Astrocyte (in vitro differentiated cells and primary cell): ENCODE measurements at regions not wholly inside any gene's neighbourhood (a gene's known extent, or its start where the extent isn't known, plus 50 kb on each side); places are given as distances from the start of the nearest gene placed in this dataset.

Source experiments
- DNase-seq: peaks from one replicate; pipeline ENCODE4 v3.0.0-alpha.2; 2010; ENCODE audit warnings: low read depth
- FAIRE-seq: peaks from 2 replicates; lab custom pipeline; 2011; peaks lifted over from hg19 to GRCh38; lab: Jason Lieb, UNC
- H2AFZ ChIP-seq: 2 replicates; pipeline ENCODE4 v1.6.0; 2012; ENCODE audit warnings: low read depth, low read length, inconsistent platforms
- H3K27ac ChIP-seq: 2 replicates; pipeline ENCODE4 v1.5.1; 2011; ENCODE audit warnings: low read depth, low read length, inconsistent platforms
- H3K27me3 ChIP-seq: 2 replicates; pipeline ENCODE4 v1.6.0; 2011; ENCODE audit warnings: low read length, inconsistent platforms; ENCODE audit not compliant: insufficient read depth
- H3K36me3 ChIP-seq: 2 replicates; pipeline ENCODE4 v1.5.1; 2011; ENCODE audit warnings: low read length, inconsistent platforms; ENCODE audit not compliant: insufficient read depth
- H3K4me1 ChIP-seq: 2 replicates; pipeline ENCODE4 v1.5.1; 2011; ENCODE audit warnings: low read length, inconsistent platforms; ENCODE audit not compliant: insufficient read depth
- H3K4me2 ChIP-seq: 2 replicates; pipeline ENCODE4 v1.6.0; 2012; ENCODE audit warnings: low read length, inconsistent platforms
- H3K4me3 ChIP-seq: 2 replicates; pipeline ENCODE4 v1.5.1; 2011; ENCODE audit warnings: low read depth, mild to moderate bottlenecking, low read length, inconsistent platforms; ENCODE audit not compliant: insufficient read depth
- H3K79me2 ChIP-seq: 2 replicates; pipeline ENCODE4 v1.6.0; 2012; ENCODE audit warnings: mild to moderate bottlenecking, low read length, inconsistent platforms; ENCODE audit not compliant: insufficient read depth
- H3K9ac ChIP-seq: 2 replicates; pipeline ENCODE4 v1.6.0; 2012; ENCODE audit warnings: mild to moderate bottlenecking, low read length, inconsistent platforms
- H3K9me3 ChIP-seq: 2 replicates; pipeline ENCODE4 v1.5.1; 2012; ENCODE audit warnings: low read depth, mild to moderate bottlenecking, low read length, inconsistent platforms; ENCODE audit not compliant: insufficient read depth
- H4K20me1 ChIP-seq: 2 replicates; pipeline ENCODE4 v1.6.0; 2012; ENCODE audit warnings: low read length, inconsistent platforms; ENCODE audit not compliant: insufficient read depth
- H3K27ac Mint-ChIP-seq: one replicate; pipeline ENCODE4 v1.8.0; 2021; ENCODE audit warnings: mild to moderate bottlenecking, mixed read lengths; ENCODE audit not compliant: unreplicated experiment
- H3K27me3 Mint-ChIP-seq: one replicate; pipeline ENCODE4 v1.8.0; 2021; ENCODE audit warnings: low read depth, mixed read lengths; ENCODE audit not compliant: unreplicated experiment
- H3K36me3 Mint-ChIP-seq: one replicate; pipeline ENCODE4 v1.8.0; 2021; ENCODE audit warnings: low read depth, mixed read lengths; ENCODE audit not compliant: unreplicated experiment
- H3K4me1 Mint-ChIP-seq: one replicate; pipeline ENCODE4 v1.8.0; 2021; ENCODE audit warnings: low read depth, mixed read lengths; ENCODE audit not compliant: unreplicated experiment
- H3K4me3 Mint-ChIP-seq: one replicate; pipeline ENCODE4 v1.8.0; 2021; ENCODE audit warnings: mild to moderate bottlenecking, moderate library complexity, mixed read lengths; ENCODE audit not compliant: unreplicated experiment
- H3K9me3 Mint-ChIP-seq: one replicate; pipeline ENCODE4 v1.8.0; 2021; ENCODE audit warnings: mild to moderate bottlenecking, mixed read lengths; ENCODE audit not compliant: unreplicated experiment
- CTCF ChIP-seq: IDR thresholded peaks from 2 replicates; pipeline ENCODE4 v1.5.1; 2011; ENCODE audit warnings: low read depth, mild to moderate bottlenecking, inconsistent platforms, low read length, moderate library complexity; ENCODE audit not compliant: insufficient read depth
- EZH2 ChIP-seq: IDR thresholded peaks from 2 replicates; pipeline ENCODE4 v1.6.1; 2012; ENCODE audit warnings: mild to moderate bottlenecking, low read length, inconsistent platforms; ENCODE audit not compliant: insufficient read depth

DNA sequence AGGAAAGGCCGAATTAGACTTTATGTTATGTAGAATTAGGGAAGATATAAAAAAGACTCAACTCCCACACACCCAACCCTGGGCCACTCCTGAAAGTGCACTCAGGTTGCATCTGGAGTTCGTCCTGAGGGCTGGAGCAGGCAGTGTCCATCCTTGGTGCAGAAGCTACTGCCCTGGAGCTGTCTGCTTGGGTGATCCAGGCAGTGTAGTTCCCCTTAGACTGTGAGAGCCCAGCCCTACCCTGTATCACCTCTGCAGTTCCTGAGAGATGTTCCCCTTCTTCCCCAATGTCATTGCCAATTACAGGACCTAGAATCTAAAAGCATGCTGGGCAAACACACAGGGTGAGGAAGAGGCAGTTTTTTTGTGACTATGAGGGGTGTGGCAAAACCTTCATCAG is 368.3 kb upstream of the ST8SIA4 start:
- no peak for FAIRE-seq
- H3K4me1 ChIP-seq, result no peaks in the 10 kb centered on the region

DNA sequence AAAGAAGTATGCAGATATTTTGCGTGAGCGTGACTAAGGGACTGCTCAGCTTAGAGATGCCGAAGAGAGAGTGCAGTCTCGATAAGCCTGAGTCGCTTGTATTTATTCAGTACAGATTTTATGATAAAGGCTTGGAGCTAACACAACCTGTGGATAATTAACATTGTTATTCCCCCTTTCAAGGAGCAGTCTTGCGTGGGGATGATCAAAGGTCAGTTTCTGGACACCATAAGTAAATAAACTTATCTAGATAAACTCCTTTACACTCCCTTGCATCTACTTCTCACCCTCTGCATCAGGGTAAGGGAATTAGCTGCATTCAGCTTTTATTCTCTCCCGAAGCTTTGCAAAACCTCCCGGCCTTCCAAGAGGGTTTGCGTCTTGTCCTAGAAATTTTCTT is 357.8 kb upstream of the ST8SIA4 start:
- H3K79me2 ChIP-seq, result no peaks in the 10 kb centered on the region
- DNase-seq (no peak), FAIRE-seq (no peak)
- H3K9ac ChIP-seq, result no peak overlapping the region
- no peak overlapping the region for H3K27ac Mint-ChIP-seq
- H3K9me3 ChIP-seq, result no peaks in the 10 kb centered on the region
- H4K20me1 ChIP-seq, result no peaks in the 10 kb centered on the region
- H3K36me3 ChIP-seq, result no peaks in the 10 kb centered on the region
- no peaks in the 10 kb centered on the region for H3K27me3 ChIP-seq
- no peaks in the 10 kb centered on the region for H3K36me3 Mint-ChIP-seq
- no peaks in the 10 kb centered on the region for H3K4me1 ChIP-seq
- H3K4me3 Mint-ChIP-seq, result no peak overlapping the region
- H2AFZ ChIP-seq, result no peak overlapping the region
- H3K4me2 ChIP-seq, result no peak overlapping the region
- no peak for TF ChIP-seq EZH2
- TF ChIP-seq CTCF, result no peak
- no peaks in the 10 kb centered on the region for H3K27me3 Mint-ChIP-seq
- no peak overlapping the region for H3K4me3 ChIP-seq
- no peak overlapping the region for H3K27ac ChIP-seq
- H3K9me3 Mint-ChIP-seq, result peaks cover 4% of the 10 kb centered on the region
- H3K4me1 Mint-ChIP-seq, result no peaks in the 10 kb centered on the region

More for the DNA sequence above, 368.3 kb upstream of the ST8SIA4 start:
- H3K4me3 Mint-ChIP-seq, result no peak overlapping the region
- Histone ChIP-seq H2AFZ (no peak overlapping the region), H3K36me3 (no peaks in the 10 kb centered on the region), H3K27me3 (no peaks in the 10 kb centered on the region), H3K4me3 (no peak overlapping the region), H3K4me2 (no peak overlapping the region), H3K27ac (no peak overlapping the region), H3K9ac (no peak overlapping the region), H3K9me3 (no peaks in the 10 kb centered on the region), H4K20me1 (no peaks in the 10 kb centered on the region), H3K79me2 (no peaks in the 10 kb centered on the region)
- no peaks in the 10 kb centered on the region for H3K9me3 Mint-ChIP-seq
- DNase-seq, result no peak
- no peaks in the 10 kb centered on the region for H3K27me3 Mint-ChIP-seq
- TF ChIP-seq CTCF, result no peak
- TF ChIP-seq EZH2, result no peak
- H3K36me3 Mint-ChIP-seq, result no peaks in the 10 kb centered on the region
- H3K4me1 Mint-ChIP-seq, result no peaks in the 10 kb centered on the region
- H3K27ac Mint-ChIP-seq, result no peak overlapping the region

DNA sequence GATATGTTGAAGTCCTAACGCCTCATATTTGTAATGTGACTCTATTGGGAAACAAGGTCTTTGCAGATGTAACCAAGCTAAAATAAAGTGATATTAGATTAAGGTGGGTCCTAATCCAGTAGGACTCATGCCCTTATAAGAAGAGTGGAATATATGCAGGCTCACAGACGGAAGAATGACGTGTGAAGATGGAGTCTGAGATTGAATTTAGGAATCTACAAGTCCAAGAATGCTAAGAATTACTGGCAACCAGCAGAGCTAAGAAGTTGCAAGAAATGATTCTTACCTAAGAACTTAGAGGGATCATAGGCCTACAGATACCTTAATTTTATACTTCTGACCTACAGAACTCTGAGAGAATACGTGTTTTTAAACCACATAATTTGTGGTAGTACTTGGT is 350.0 kb upstream of the ST8SIA4 start:
- Histone ChIP-seq H3K27ac (no peak overlapping the region), H3K9ac (no peak overlapping the region), H3K9me3 (no peaks in the 10 kb centered on the region), H3K4me1 (no peaks in the 10 kb centered on the region), H2AFZ (no peak overlapping the region), H3K79me2 (no peaks in the 10 kb centered on the region), H3K36me3 (no peaks in the 10 kb centered on the region), H4K20me1 (no peaks in the 10 kb centered on the region), H3K4me3 (no peak overlapping the region), H3K27me3 (no peaks in the 10 kb centered on the region), H3K4me2 (no peak overlapping the region)
- no peak for DNase-seq
- TF ChIP-seq EZH2 (no peak), CTCF (no peak)
- Mint-ChIP-seq H3K9me3 (no peaks in the 10 kb centered on the region), H3K27me3 (no peaks in the 10 kb centered on the region), H3K36me3 (no peaks in the 10 kb centered on the region), H3K4me3 (no peak overlapping the region), H3K4me1 (no peaks in the 10 kb centered on the region), H3K27ac (no peak overlapping the region)
- no peak for FAIRE-seq
